ENCODE measurements at regions not wholly inside any gene's neighbourhood (a gene's known extent, or its start where the extent isn't known, plus 50 kb on each side); places are given as distances from the start of the nearest gene placed in this dataset.

DNA sequence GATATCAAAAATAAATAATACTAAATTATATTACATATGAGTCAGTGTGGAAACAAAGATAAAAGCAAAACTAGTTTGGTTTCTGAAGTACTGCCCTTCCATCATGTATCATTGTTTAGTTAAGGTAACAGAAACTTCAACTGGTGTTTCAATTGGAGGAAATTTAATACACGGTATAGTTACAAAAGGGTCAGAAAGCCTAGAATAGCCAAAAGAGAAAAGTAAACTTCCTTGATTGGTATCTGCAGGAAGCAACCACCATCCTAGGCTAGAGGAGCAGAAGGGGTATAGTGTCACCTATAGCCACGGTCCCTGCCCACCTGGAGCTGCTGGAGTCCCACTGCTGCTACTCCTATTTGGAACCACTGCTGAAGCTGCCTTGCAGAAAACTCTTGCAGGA is 185.6 kb downstream of the SLC7A11 start:
- Mint-ChIP-seq H3K27ac (peak overlapping the region; percentile 74; the same call in 1 of the 2 replicates), H3K27me3 (ENCODE audit: insufficient read depth) (no peaks in the 10 kb centered on the region), H3K4me1 (ENCODE audit: low read depth) (peaks cover 74% of the 10 kb centered on the region), H3K36me3 (ENCODE audit: low read depth) (peaks cover 18% of the 10 kb centered on the region; the same call in 1 of the 2 replicates), H3K4me3 (peak overlapping the region; percentile 57), H3K9me3 (no peaks in the 10 kb centered on the region; the same call in 1 of the 2 replicates)
- no peak for DNase-seq
- TF ChIP-seq, protein P1, sequence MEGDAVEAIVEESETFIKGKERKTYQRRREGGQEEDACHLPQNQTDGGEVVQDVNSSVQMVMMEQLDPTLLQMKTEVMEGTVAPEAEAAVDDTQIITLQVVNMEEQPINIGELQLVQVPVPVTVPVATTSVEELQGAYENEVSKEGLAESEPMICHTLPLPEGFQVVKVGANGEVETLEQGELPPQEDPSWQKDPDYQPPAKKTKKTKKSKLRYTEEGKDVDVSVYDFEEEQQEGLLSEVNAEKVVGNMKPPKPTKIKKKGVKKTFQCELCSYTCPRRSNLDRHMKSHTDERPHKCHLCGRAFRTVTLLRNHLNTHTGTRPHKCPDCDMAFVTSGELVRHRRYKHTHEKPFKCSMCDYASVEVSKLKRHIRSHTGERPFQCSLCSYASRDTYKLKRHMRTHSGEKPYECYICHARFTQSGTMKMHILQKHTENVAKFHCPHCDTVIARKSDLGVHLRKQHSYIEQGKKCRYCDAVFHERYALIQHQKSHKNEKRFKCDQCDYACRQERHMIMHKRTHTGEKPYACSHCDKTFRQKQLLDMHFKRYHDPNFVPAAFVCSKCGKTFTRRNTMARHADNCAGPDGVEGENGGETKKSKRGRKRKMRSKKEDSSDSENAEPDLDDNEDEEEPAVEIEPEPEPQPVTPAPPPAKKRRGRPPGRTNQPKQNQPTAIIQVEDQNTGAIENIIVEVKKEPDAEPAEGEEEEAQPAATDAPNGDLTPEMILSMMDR (IDR thresholded peaks at IDR 0.05): no peak

DNA sequence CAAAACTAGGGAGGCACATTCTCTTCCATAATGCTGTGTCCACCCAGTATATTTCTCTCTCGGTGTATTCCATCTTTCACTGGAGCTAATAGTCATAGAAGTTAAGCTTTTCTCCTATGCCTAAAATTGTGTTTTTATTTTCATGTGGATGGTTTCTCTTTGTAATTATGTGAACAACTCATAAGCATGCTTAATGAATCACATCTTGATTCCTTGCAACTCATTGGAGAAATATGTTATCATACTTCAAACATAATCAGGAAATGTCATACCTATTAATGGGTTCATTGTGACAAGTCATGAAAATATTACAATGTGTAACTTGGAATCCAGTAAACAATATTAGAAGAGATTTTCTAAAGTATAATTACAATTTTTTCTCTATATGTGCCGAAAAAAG is 186.3 kb downstream of the SLC7A11 start:
- peak; percentile 65 for DNase-seq
- H3K4me1 Mint-ChIP-seq (ENCODE audit: low read depth): peaks cover 81% of the 10 kb centered on the region
- H3K27me3 Mint-ChIP-seq (ENCODE audit: insufficient read depth): no peaks in the 10 kb centered on the region
- no peaks in the 10 kb centered on the region; the same call in 1 of the 2 replicates for H3K9me3 Mint-ChIP-seq
- peak overlapping the region; percentile 77 for H3K4me3 Mint-ChIP-seq
- H3K36me3 Mint-ChIP-seq (ENCODE audit: low read depth): peaks cover 18% of the 10 kb centered on the region; the same call in 1 of the 2 replicates
- TF ChIP-seq, protein P1 (IDR thresholded peaks at IDR 0.05): no peak
- H3K27ac Mint-ChIP-seq: peak overlapping the region; percentile 80

DNA sequence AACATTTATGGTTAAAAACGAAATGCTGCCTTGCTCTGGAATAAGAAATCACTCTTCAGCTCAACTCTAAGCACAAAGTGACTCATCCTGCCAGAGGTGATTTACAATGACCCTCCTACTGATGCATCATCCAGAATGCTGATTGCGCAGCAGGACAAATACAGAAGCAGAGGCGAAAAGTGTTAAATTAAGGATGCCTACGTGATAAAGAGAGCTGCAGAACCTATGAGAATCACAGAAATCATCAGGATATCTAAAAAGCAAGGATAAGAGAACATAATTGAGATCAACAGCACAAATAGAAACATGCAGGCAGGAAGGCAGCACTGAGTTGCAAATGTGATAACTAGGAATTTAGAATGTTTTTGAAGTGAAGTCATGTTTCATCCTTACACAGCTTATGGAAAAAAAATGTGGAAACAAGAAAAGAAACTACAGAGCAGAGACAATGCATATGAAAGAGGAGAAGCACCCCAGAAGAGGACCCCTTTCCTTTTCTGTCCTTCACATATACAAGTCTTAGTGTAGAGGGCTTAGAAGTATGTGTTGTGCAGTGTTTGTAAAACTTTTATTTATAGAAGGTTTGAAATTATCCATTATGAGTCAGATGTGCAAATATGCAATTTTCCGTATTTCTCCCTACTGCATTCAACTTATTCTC is 188.4 kb downstream of the SLC7A11 start:
- no peaks in the 10 kb centered on the region for H3K27me3 Mint-ChIP-seq (ENCODE audit: insufficient read depth)
- H3K9me3 Mint-ChIP-seq: no peaks in the 10 kb centered on the region; the same call in 1 of the 2 replicates
- H3K36me3 Mint-ChIP-seq (ENCODE audit: low read depth): peaks cover 21% of the 10 kb centered on the region; the same call in 1 of the 2 replicates
- peak; percentile 91 for DNase-seq
- TF ChIP-seq, protein P1 (IDR thresholded peaks at IDR 0.05): no peak
- H3K4me3 Mint-ChIP-seq: peak overlapping the region; percentile 74
- peak overlapping the region; percentile 80 for H3K27ac Mint-ChIP-seq
- H3K4me1 Mint-ChIP-seq (ENCODE audit: low read depth): peaks cover 94% of the 10 kb centered on the region

DNA sequence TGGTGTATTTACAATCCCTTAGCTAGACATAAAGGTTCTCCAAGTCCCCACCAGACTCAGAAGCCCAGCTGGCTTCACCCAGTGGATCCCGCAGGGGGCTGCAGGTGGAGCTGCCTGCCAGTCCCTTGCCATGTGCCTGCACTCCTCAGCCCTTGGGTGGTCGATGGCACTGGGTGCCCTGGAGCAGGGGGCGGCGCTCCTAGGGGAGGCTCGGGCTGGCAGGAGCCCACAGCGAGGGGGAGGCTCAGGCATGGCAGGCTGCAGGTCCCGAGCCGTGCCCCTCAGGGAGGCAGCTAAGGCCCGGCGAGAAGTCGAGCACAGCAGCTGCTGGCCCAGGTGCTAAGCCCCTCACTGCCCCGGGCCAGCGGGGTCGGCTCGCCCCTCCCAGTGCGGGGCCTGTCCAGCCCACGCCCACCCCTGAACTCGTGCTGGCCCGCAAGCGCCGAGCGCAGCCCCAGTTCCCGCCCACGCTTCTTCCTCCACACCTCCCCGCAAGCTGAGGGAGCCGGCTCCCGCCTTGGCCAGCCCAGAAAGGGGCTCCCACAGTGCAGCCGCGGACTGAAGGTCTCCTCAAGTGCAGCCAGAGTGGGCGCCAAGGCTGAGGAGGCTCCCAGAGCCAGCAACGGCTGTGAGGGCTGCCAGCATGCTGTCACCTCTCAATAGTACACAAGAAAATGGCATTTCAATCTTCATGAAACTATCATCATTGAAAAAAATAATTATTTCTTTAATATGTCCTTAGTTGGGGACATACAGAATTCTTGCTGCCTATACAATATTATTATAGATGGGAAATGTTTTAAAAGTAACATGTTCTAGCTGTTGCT is 189.1 kb downstream of the SLC7A11 start:
- Mint-ChIP-seq H3K4me3 (peak overlapping the region; percentile 74), H3K27ac (peak overlapping the region; percentile 80)

DNA sequence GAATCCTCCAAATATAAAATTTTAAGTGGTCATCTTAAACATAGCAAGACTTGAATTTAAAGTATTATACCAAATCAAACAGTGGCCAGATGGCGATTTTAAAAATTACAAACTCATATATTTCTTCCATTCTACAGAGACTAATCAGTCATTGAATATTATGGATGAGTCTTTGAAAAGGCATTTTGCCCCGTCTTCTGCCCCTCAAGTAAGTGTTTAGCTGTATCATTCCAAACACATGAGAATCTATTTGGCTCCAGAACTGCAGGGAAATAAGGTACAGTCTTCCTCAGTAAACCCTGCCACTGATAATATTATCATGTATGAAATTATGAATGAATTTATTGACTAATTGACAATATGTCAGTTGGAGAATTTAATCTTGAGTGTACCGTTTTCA is 191.0 kb downstream of the SLC7A11 start:
- DNase-seq: peak; percentile 51
- no peaks in the 10 kb centered on the region; the same call in 1 of the 2 replicates for H3K9me3 Mint-ChIP-seq

More for the DNA sequence above, 189.1 kb downstream of the SLC7A11 start:
- no peak for DNase-seq
- TF ChIP-seq, protein P1 (IDR thresholded peaks at IDR 0.05): no peak
- Mint-ChIP-seq H3K4me1 (ENCODE audit: low read depth) (peaks cover 89% of the 10 kb centered on the region), H3K27me3 (ENCODE audit: insufficient read depth) (no peaks in the 10 kb centered on the region), H3K9me3 (no peaks in the 10 kb centered on the region; the same call in 1 of the 2 replicates), H3K36me3 (ENCODE audit: low read depth) (peaks cover 14% of the 10 kb centered on the region; the same call in 1 of the 2 replicates)

More for the DNA sequence above, 191.0 kb downstream of the SLC7A11 start:
- H3K4me3 Mint-ChIP-seq: peak overlapping the region; percentile 20
- TF ChIP-seq, protein P1 (IDR thresholded peaks at IDR 0.05): no peak
- peaks cover 74% of the 10 kb centered on the region for H3K4me1 Mint-ChIP-seq (ENCODE audit: low read depth)
- H3K27me3 Mint-ChIP-seq (ENCODE audit: insufficient read depth): no peaks in the 10 kb centered on the region; the same call in 1 of the 2 replicates
- peaks cover 14% of the 10 kb centered on the region; the same call in 1 of the 2 replicates for H3K36me3 Mint-ChIP-seq (ENCODE audit: low read depth)
- peak overlapping the region; percentile 75 for H3K27ac Mint-ChIP-seq
